Erythroblast (primary cell): ENCODE measurements at regions not wholly inside any gene's neighbourhood (a gene's known extent, or its start where the extent isn't known, plus 50 kb on each side); places are given as distances from the start of the nearest gene placed in this dataset.

Source experiments
- DNase-seq, 2 experiments: peaks; one replicate each; lab custom pipeline; 2025; lab: John Stamatoyannopoulos, UW
- GATA1 ChIP-seq: IDR thresholded peaks from 2 replicates; pipeline ENCODE4 v1.6.1; 2011; ENCODE audit warnings: low read depth, mild to moderate bottlenecking, control low read depth, low read length, moderate library complexity
- POLR2A ChIP-seq: IDR thresholded peaks from 2 replicates; pipeline ENCODE4 v1.6.1; 2011; ENCODE audit warnings: mild to moderate bottlenecking, low read length

- no peak for DNase-seq
- TF ChIP-seq GATA1 (no peak), POLR2A (no peak)
Measured at GRCh38 chr15:61613729-61614128, 384.6 kb upstream of the RORA start.

- no peak for DNase-seq
- TF ChIP-seq GATA1 (no peak), POLR2A (no peak)
Measured at GRCh38 chr15:61613138-61613537, 384.0 kb upstream of the RORA start.

- DNase-seq: no peak
- TF ChIP-seq GATA1 (no peak), POLR2A (no peak)
Measured at GRCh38 chr15:61612111-61612510, 383.0 kb upstream of the RORA start.

GRCh38 chr15:61605343-61605742 lies 376.2 kb upstream of the RORA start:
- DNase-seq: no peak
- TF ChIP-seq GATA1 (no peak), POLR2A (no peak)

- no peak for DNase-seq
- no peak for TF ChIP-seq POLR2A
- no peak for TF ChIP-seq GATA1
Measured at GRCh38 chr15:61598655-61599054, 369.6 kb upstream of the RORA start.

GRCh38 chr15:61584410-61584809 lies 355.3 kb upstream of the RORA start:
- TF ChIP-seq POLR2A: no peak
- TF ChIP-seq GATA1: no peak
- no peak for DNase-seq

- no peak for TF ChIP-seq POLR2A
- no peak for TF ChIP-seq GATA1
- DNase-seq: no peak
Measured at GRCh38 chr15:61582092-61582491, 353.0 kb upstream of the RORA start.

GRCh38 chr15:61575597-61575996 lies 346.5 kb upstream of the RORA start:
- DNase-seq: no peak
- TF ChIP-seq GATA1 (no peak), POLR2A (no peak)

- DNase-seq: no peak
- TF ChIP-seq GATA1 (no peak), POLR2A (no peak)
Measured at GRCh38 chr15:61571026-61571425, 341.9 kb upstream of the RORA start.

- TF ChIP-seq POLR2A: no peak
- no peak for TF ChIP-seq GATA1
- peak in 1 of 2 experiments; percentile 2 for DNase-seq
Measured at GRCh38 chr15:61564785-61565184, 335.7 kb upstream of the RORA start.

GRCh38 chr15:61558172-61559136 lies 329.4 kb upstream of the RORA start:
- DNase-seq: no peak
- no peak for TF ChIP-seq POLR2A
- TF ChIP-seq GATA1: no peak

- TF ChIP-seq POLR2A (no peak), GATA1 (no peak)
- DNase-seq: no peak
Measured at GRCh38 chr15:61556037-61556648, 327.0 kb upstream of the RORA start.

GRCh38 chr15:61549727-61550126 lies 320.6 kb upstream of the RORA start:
- no peak for DNase-seq
- TF ChIP-seq POLR2A (no peak), GATA1 (no peak)

GRCh38 chr15:61545763-61546162 lies 316.7 kb upstream of the RORA start:
- DNase-seq: no peak
- TF ChIP-seq GATA1: no peak
- no peak for TF ChIP-seq POLR2A
